Natural killer cell treated with Interleukin-12 subunit alpha and Interleukin-12 subunit beta and Interleukin-15 and Interleukin-18, amount 100 ng/mL, for 72 hours (primary cell): ENCODE measurements at regions not wholly inside any gene's neighbourhood (a gene's known extent, or its start where the extent isn't known, plus 50 kb on each side); places are given as distances from the start of the nearest gene placed in this dataset.

Experiments
- ATAC-seq, 2 donors: fragments of 150-1000 bp; cut with Tn5 transposase in 1 of 2; sonication (Bioruptor Pico), chemical (Tn5 transposase) in 1 of 2; 2 replicates each; pipeline ENCODE4 v1.10.0; 2021
- DNase-seq: peaks from one replicate; pipeline ENCODE4 v3.0.0; 2022; ENCODE audit warnings: low spot score
- H3K27ac Mint-ChIP-seq, 2 donors: 1 replicate in 1 of 2; 2 replicates in 1 of 2; pipeline ENCODE4 v1.8.0; 2022; ENCODE audit warnings: mixed read lengths in 2 of 2, mild to moderate bottlenecking in 1 of 2, moderate library complexity in 1 of 2
- H3K27me3 Mint-ChIP-seq, 2 donors: 1 replicate in 1 of 2; 2 replicates in 1 of 2; pipeline ENCODE4 v1.8.0; 2022; ENCODE audit warnings: mixed read lengths in 2 of 2
- H3K36me3 Mint-ChIP-seq: one replicate; pipeline ENCODE4 v1.8.0; 2022; ENCODE audit warnings: mixed read lengths
- H3K4me1 Mint-ChIP-seq, 2 donors: 1 replicate in 1 of 2; 2 replicates in 1 of 2; pipeline ENCODE4 v1.8.0; 2022; ENCODE audit warnings: low read depth in 2 of 2, mixed read lengths in 2 of 2, mild to moderate bottlenecking in 1 of 2
- H3K4me3 Mint-ChIP-seq: one replicate; pipeline ENCODE4 v1.8.0; 2022; ENCODE audit warnings: mixed read lengths
- H3K9me3 Mint-ChIP-seq: 2 replicates; pipeline ENCODE4 v1.8.0; 2022; ENCODE audit warnings: mixed read lengths

DNA sequence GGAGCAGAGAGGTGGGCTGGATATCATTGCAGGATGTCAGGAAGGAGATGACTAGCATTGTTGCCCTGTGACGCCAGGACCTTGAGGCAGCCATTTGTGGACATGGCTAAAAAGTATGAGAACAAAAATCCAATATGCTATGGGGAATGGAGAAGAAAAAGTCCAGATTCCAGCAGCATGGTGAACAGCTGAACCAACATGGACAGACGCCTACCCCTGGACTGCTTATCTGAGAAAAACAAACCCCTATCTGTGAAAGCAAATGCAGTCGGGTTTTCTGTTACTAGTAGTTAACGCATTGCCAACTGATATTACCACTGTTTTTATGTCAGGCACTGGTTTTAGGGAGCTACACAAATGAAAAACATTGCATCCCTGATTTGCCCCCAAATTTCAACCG, 251.2 kb upstream of the RORA start:
- no peaks in the 10 kb centered on the region for H3K36me3 Mint-ChIP-seq
- ATAC-seq, result no peak
- no peak for DNase-seq
- H3K9me3 Mint-ChIP-seq, result no peaks in the 10 kb centered on the region
- no peak overlapping the region for H3K4me3 Mint-ChIP-seq
- H3K27ac Mint-ChIP-seq, result no peak overlapping the region
- H3K27me3 Mint-ChIP-seq, result peaks cover 20 to 24% of the 10 kb centered on the region in 2 donors
- H3K4me1 Mint-ChIP-seq, result no peaks in the 10 kb centered on the region

DNA sequence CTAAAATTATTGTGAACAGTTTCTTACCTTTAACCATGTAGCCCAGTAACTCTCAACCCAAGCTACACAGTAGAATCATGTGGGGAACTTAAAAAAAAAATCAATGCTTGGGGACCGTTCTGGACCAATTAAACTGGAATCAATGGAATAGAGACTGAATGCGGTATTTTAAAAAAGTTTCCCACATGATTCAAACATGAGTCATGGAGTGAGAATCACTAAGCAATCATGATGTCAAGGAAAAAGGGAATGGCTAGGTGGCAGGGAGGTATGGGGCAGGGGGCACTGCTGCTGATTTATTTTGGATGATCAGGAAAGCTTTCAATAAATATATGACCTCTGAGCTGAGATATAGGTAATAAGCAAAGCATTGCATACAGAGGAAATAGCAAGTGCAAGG, 250.5 kb upstream of the RORA start:
- H3K4me1 Mint-ChIP-seq, result no peaks in the 10 kb centered on the region
- H3K4me3 Mint-ChIP-seq, result no peak overlapping the region
- no peaks in the 10 kb centered on the region for H3K36me3 Mint-ChIP-seq
- peaks cover 2% of the 10 kb centered on the region for H3K9me3 Mint-ChIP-seq
- H3K27me3 Mint-ChIP-seq, result peaks cover 27 to 31% of the 10 kb centered on the region in 2 donors
- no peak overlapping the region for H3K27ac Mint-ChIP-seq
- no peak for ATAC-seq
- no peak for DNase-seq

DNA sequence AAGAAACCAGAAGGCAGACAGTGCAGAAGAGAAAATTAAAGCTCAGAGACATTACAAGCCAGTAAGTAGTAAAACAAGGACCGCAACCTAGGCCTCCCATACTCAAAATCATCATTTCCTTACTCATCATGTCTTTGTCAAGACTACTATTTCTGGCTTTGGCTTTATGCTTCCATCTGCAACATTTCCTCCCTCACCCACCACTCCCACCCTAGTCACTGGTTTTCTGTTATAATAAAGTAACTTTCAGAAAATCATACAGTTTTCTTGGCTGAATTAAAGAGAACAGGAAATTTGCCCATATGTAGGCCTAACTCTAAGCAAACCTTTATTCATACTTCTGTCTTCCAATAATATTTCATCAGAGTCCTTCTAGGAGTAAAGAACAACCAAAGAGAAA, 247.6 kb upstream of the RORA start:
- H3K4me3 Mint-ChIP-seq, result no peak overlapping the region
- ATAC-seq (no peak), DNase-seq (no peak)
- H3K27ac Mint-ChIP-seq, result no peak overlapping the region
- H3K27me3 Mint-ChIP-seq, result peaks cover 28 to 44% of the 10 kb centered on the region in 2 donors
- no peaks in the 10 kb centered on the region for H3K4me1 Mint-ChIP-seq
- peaks cover 3% of the 10 kb centered on the region for H3K9me3 Mint-ChIP-seq
- no peaks in the 10 kb centered on the region for H3K36me3 Mint-ChIP-seq

DNA sequence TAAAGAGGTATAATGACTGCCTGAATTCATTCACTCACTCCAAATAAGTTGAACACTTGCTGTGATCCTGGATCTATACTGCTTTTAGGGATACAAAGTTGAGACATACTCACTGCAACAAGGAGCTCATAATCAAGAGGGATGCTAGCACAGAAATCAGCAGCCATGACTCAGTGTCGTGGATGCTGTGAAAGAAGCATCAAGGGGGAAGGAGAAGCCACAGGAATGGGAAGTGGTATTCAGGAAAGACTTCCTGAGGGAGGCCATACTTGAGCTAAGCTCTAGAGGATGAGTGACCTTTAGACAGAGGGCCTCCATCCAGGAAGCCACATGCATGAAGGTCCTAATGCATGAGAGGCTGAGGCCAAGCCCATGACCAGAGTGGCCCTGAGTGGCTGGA, 245.7 kb upstream of the RORA start:
- Mint-ChIP-seq H3K4me3 (no peak overlapping the region), H3K4me1 (no peaks in the 10 kb centered on the region), H3K27ac (no peak overlapping the region), H3K9me3 (peaks cover 3% of the 10 kb centered on the region), H3K27me3 (peaks cover 17 to 34% of the 10 kb centered on the region in 2 donors), H3K36me3 (no peaks in the 10 kb centered on the region)
- ATAC-seq (no peak), DNase-seq (no peak)

DNA sequence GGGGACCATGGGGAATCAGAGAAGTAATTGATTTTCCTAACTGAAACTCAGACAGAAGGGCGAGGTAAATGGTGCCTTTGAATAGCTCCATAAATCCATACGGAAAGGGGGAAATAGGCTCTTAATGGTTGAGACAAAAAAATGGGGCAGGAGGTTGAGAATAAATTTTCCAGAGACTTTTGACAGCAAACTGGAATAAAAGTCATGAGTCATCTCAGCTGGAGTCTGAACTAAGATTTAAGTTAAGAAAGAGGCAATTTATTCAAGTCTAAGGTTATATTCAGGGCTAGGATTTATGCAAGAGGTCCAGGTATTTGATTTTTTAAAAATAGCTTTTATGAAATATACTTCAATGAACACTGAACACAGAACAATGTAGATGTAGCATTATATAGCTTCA, 238.7 kb upstream of the RORA start:
- DNase-seq (no peak), ATAC-seq (no peak)
- H3K27ac Mint-ChIP-seq, result no peak overlapping the region
- peaks cover 15 to 24% of the 10 kb centered on the region in 2 donors for H3K27me3 Mint-ChIP-seq
- no peaks in the 10 kb centered on the region for H3K36me3 Mint-ChIP-seq
- no peak overlapping the region for H3K4me3 Mint-ChIP-seq
- no peaks in the 10 kb centered on the region for H3K4me1 Mint-ChIP-seq
- no peaks in the 10 kb centered on the region for H3K9me3 Mint-ChIP-seq

DNA sequence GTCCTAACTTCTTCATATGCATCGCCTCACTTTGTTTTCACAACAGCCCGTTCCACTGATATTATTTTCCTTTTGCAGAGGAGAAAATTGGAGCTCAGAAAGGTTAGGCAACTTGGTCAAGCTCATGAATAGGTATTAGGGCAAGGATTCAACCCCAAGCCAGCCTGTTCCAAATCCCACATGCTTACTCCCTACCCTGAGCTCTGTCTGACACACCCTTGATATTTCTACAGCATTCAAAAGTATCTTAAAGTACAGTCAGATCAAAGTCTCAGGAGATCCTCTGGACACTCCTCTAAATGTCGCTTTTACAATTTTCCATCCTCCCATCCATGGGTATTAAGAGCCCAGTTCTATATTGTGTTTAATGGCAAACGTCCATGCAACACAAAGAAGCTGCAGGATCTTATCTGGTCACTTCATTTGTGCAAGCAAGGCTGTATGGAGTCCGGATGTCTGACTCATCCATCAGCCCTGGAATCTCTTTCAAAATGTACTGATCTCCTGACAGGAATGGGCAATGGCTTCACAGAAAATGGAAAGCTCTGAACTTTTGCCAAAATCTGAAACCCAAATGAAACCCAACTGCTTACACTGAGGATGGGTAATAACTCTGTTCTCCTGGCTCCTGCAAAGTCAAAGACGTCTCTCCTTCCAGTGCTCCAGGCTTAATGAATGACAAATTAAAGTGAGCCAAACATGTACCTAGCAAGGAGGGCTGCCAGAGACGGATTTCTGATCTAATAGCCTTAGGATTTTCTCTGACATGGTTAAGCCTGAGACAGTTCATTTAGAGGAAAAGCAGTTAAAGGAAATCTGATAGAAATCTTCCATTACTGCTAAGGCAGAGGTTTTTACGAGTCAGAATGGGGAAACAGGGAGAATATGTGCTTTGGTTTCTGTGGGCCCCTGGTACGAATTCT, 230.9 kb upstream of the RORA start:
- Mint-ChIP-seq H3K27ac (no peak overlapping the region), H3K4me3 (no peak overlapping the region), H3K27me3 (peaks cover 19 to 22% of the 10 kb centered on the region in 2 donors), H3K4me1 (no peaks in the 10 kb centered on the region), H3K36me3 (no peaks in the 10 kb centered on the region), H3K9me3 (no peaks in the 10 kb centered on the region)
- DNase-seq, result no peak
- no peak for ATAC-seq

DNA sequence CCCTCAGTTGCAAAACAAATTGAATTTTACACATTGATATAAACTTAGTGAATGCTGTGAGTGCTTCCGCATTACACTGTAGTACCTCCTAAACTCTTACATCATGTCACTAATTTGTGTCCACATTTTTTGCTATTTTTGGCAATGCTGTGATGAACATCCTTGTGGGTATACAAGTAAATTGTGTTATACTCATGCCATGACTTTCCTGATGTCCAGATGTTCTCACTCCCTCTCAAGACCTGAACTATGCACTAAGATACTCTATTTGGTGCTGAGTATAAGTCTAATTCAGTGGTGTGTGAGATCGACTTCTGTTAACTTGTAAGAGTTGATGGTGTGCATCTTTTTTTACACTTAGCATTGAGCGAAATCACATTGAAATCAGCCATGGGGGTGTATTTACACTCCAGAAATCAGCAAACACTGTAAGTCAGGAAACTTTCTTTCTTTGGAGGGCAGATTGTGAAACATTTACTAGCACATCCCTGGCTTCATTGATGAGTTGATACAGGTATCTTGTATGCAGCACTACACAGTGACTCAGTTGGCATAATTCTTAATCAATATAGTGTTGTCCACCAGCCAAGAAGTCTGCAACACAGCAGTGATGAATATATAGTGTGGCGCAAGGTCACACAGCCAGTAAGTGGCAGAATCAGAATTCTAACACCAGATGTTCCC, 228.1 kb upstream of the RORA start:
- DNase-seq (no peak), ATAC-seq (no peak)
- Mint-ChIP-seq H3K36me3 (no peaks in the 10 kb centered on the region), H3K27ac (no peak overlapping the region), H3K4me3 (no peak overlapping the region), H3K27me3 (peaks cover 33 to 48% of the 10 kb centered on the region in 2 donors), H3K4me1 (no peaks in the 10 kb centered on the region), H3K9me3 (no peaks in the 10 kb centered on the region)

DNA sequence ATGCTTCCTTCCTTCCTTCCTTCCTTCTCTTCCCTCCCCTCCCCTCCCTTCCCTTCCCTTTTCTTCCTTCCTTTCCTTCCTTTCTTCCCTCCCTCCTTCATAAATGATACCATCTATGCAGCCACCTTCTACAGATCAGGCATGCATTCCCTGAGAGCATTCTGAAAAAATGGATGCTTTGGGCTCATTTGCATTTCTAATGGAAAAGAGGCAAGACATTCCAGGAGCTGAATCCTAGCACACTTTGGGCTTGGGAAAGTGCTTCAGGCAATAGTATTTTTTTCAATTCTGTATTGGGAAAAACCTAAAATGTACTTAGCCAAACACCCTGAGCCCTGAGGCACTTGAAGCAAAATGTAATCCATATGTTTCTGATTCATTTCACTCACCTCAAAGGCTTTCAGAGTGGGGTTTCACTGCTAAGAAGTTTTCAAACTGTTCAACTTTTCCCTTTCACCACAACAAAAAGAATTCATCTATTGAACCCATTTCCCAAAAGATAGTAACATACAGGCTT, 220.1 kb upstream of the RORA start:
- no peak for DNase-seq

DNA sequence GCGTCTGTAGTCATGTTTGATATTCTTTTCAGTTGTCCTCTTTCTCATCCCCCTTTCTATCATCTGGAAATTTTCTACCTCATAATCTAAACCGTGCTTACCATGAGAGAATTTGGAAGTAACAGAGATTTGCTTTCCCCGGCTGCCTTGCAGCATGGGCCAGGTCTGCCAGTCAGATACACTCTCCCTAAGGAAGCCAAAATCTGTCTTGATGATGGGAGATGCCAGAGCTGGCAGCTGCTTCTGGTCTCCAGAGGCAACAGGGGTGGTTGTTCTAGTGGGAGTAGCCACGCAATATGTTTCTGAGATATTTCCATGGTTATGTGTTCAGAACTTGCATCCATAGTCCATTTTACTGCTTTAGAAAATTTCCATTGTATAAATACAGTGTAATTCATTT, 218.9 kb upstream of the RORA start:
- DNase-seq, result no peak
- no peak overlapping the region for H3K4me3 Mint-ChIP-seq
- no peak overlapping the region for H3K27ac Mint-ChIP-seq
- H3K36me3 Mint-ChIP-seq, result no peaks in the 10 kb centered on the region
- H3K27me3 Mint-ChIP-seq, result peaks cover 20 to 45% of the 10 kb centered on the region in 2 donors
- H3K4me1 Mint-ChIP-seq, result no peaks in the 10 kb centered on the region
- ATAC-seq, result no peak
- no peaks in the 10 kb centered on the region for H3K9me3 Mint-ChIP-seq

More for the DNA sequence above, 220.1 kb upstream of the RORA start:
- Mint-ChIP-seq H3K4me3 (no peak overlapping the region), H3K36me3 (no peaks in the 10 kb centered on the region), H3K27me3 (peaks cover 27 to 52% of the 10 kb centered on the region in 2 donors), H3K27ac (no peak overlapping the region), H3K9me3 (no peaks in the 10 kb centered on the region), H3K4me1 (no peaks in the 10 kb centered on the region)
- no peak for ATAC-seq

DNA sequence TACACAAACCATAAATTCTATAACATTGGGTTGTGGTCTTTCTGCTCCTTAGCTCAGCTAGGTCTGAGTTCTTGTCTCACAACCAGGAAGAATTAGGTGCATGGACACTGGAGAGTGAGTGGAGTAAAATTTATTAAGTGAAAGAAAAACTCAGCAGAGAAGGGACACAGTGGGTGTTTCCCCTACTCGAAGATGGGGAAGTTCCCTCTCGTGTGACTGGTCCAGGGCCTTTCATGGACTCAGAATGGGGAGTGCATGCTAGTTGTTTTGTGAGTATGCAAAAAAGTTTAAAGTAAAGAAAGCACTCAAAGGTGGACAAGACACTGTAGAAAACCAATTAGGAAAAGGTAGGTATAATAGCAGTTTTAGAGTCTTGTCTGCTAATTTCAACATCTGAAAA, 215.5 kb upstream of the RORA start:
- DNase-seq, result no peak
- ATAC-seq, result no peak
- H3K9me3 Mint-ChIP-seq, result peaks cover 3% of the 10 kb centered on the region
- H3K27ac Mint-ChIP-seq, result no peak overlapping the region
- no peak overlapping the region for H3K4me3 Mint-ChIP-seq
- no peaks in the 10 kb centered on the region for H3K36me3 Mint-ChIP-seq
- no peaks in the 10 kb centered on the region for H3K4me1 Mint-ChIP-seq
- peaks cover 24 to 63% of the 10 kb centered on the region in 2 donors for H3K27me3 Mint-ChIP-seq

DNA sequence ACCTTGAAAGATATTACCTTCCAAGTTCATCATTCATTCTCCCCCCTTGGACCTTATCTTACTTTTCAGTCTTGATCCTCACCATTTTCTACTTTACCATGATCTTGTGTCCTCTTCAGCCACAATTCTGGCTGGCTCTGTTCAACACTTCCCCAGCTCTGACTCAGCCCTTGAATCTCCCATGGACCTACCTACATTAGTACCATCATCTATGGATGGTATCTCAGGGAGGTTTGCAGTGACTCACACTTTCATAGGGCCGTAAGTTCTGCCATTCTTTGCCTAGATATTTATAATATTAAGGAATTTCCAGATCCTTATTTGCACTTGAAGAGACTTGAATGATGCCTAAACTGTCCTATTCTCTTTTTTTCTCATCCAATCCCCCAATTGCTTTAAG, 213.7 kb upstream of the RORA start:
- ATAC-seq (no peak), DNase-seq (no peak)
- no peak overlapping the region for H3K27ac Mint-ChIP-seq
- no peaks in the 10 kb centered on the region for H3K4me1 Mint-ChIP-seq
- no peak overlapping the region for H3K4me3 Mint-ChIP-seq
- H3K27me3 Mint-ChIP-seq, result peaks cover 26 to 54% of the 10 kb centered on the region in 2 donors
- H3K36me3 Mint-ChIP-seq, result no peaks in the 10 kb centered on the region
- H3K9me3 Mint-ChIP-seq, result peaks cover 3% of the 10 kb centered on the region

DNA sequence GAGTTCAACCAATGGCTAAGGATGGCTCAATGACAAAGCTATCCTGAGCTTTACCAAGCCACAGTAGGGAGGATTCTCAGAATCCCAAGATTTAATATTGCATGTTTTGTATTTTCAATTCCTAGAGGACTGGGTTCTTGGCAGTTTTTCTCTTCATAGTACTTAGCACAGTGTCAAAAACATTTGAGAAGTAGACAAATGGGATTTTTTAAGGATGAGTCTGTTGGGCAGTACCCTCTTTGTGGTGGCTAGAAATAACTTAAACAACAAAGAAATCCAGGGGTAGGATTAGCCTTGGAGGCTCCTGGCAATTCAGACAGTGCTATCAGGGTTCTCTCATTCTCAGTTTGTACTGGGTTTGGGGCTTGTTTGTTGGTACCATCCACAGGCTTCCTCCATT, 212.8 kb upstream of the RORA start:
- Mint-ChIP-seq H3K4me1 (no peaks in the 10 kb centered on the region), H3K36me3 (no peaks in the 10 kb centered on the region), H3K4me3 (no peak overlapping the region), H3K27me3 (peaks cover 24 to 51% of the 10 kb centered on the region in 2 donors), H3K27ac (no peak overlapping the region), H3K9me3 (peaks cover 3% of the 10 kb centered on the region)
- DNase-seq, result no peak
- no peak for ATAC-seq

DNA sequence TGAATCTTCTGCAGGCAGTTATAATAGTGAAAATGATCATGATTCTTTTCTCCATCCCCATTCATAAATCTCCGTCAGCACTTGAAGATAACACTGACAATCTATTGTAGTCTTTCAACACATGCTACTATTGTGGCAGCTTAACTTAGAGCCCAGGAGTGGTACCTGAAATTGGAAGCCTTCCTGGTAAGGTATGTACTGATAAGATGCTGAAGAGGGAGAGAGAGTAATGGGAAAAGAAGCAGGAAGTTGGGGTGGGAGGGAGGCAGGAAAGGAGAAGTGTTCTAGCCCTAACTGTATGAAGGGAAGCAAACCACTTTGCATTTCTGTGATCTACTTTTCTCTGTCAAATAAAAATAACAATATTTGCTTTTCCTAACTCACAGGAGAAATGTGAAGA, 197.4 kb upstream of the RORA start:
- Mint-ChIP-seq H3K4me1 (no peaks in the 10 kb centered on the region), H3K9me3 (no peaks in the 10 kb centered on the region), H3K27ac (no peak overlapping the region), H3K27me3 (peaks cover 24 to 45% of the 10 kb centered on the region in 2 donors), H3K36me3 (no peaks in the 10 kb centered on the region), H3K4me3 (no peak overlapping the region)
- DNase-seq (no peak), ATAC-seq (no peak)

DNA sequence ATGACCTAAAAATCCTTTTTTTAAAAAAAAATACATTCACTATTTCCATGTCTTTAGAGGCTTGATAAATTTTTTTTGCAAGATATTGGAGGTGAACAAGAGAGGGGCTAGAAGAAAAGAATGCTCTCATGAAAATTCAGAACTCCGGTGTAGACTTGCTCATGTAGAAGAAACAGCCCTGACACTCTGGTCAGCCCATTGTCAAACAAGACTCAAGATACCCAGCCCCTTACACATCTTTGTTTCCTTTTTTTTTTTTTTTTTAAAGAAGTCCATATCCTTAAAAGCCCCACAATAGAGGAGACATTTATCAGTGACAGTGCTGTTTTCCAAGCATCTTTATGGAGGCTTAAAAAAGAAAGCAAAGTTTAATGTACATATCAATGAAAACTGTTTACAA, 196.8 kb upstream of the RORA start:
- DNase-seq, result no peak
- no peaks in the 10 kb centered on the region for H3K4me1 Mint-ChIP-seq
- no peaks in the 10 kb centered on the region for H3K9me3 Mint-ChIP-seq
- ATAC-seq, result no peak
- H3K4me3 Mint-ChIP-seq, result no peak overlapping the region
- H3K27me3 Mint-ChIP-seq, result peaks cover 22 to 39% of the 10 kb centered on the region in 2 donors
- H3K27ac Mint-ChIP-seq, result no peak overlapping the region
- H3K36me3 Mint-ChIP-seq, result no peaks in the 10 kb centered on the region
